ENCODE measurements at regions not wholly inside any gene's neighbourhood (a gene's known extent, or its start where the extent isn't known, plus 50 kb on each side); places are given as distances from the start of the nearest gene placed in this dataset.
A peak's percentile ranks its signal among the peaks of the same experiment; 100 is the strongest.
"Not testable (repeated sequence)": the region's sequence is repeated elsewhere in the genome, so short reads cannot be mapped to it uniquely, and the experiment has no call there.

- DNase-seq (ENCODE audit: low read depth) = not testable (repeated sequence)
Observed at GRCh38 chr16:29578898-29579297, 72.7 kb upstream of the NPIPB12 start.

DNA sequence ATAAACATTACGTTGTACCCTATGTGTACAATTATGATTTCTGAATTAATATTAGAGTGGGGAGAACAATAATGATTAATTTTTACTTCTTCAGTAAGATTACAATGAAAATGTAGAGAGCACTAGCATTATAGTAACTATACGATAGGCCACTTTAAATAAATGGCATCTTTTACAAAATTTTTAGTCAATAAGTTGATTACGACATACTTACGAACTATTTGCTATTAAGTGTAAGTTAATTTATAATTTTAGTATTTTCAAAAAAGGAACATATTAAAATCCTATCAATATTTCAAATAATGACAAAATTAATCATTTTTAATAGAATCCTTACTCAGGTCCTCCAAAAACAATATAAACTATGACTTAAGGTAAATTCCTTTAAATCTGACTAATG lies 75.6 kb upstream of the NPIPB12 start:
- not testable (repeated sequence) for DNase-seq (ENCODE audit: low read depth)

DNA sequence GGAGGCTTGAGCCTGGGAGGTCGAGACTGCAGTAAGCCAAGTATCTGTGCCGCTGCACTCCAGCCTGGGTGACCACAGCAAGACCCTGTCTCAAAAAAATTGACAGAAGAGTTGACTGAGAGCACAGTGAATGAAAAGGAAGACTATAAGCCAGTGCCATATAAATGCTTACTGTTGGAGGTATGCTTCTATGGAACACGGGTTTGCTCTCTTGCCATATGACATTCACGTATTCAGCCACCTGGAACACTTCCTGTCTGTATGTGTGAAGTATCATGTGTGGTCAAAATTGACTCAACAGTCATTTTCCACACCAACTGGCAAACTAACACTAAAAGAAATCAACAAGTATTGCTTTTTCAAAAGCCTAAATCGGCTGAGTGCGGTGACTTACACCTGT lies 71.1 kb upstream of the SPN start:
- not testable (repeated sequence) for DNase-seq (ENCODE audit: low read depth)

DNA sequence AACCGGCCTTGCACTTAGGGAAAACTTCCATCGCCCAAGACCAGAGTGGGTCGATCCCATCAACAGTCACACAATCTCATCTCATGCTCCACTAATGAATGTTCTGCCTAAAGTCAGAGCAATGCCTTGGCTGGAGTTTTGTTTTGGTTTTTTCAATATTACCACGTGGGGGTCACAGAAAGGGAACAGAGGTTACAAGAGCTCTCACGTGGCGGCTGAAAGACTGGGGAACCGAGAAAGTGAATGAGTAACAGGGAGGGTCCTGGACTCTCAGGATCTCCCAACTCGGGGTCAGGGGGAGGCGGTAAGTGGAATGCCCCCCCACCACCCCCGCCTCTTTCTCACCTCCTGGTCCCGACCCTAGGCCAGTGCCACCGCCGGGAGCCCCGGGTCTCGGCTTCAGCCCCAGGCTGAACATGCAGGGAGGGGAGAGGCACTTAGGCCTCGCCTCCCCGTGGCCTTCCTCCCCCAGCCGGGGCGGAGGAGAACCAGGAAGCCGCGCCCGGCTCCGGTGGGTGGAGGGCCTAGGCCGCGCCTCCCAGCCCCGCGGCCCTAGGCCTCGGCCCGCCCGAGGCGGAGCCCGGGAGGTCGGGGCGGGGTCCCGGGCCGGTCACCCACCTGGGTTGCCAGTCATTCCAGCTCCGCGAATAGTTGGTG lies 68.7 kb upstream of the SPN start:
- not testable (repeated sequence) for DNase-seq (ENCODE audit: low read depth)

- DNase-seq (ENCODE audit: low read depth) = peak; percentile 93
Observed at GRCh38 chr16:29594926-29595838, 67.9 kb upstream of the SPN start.

DNA sequence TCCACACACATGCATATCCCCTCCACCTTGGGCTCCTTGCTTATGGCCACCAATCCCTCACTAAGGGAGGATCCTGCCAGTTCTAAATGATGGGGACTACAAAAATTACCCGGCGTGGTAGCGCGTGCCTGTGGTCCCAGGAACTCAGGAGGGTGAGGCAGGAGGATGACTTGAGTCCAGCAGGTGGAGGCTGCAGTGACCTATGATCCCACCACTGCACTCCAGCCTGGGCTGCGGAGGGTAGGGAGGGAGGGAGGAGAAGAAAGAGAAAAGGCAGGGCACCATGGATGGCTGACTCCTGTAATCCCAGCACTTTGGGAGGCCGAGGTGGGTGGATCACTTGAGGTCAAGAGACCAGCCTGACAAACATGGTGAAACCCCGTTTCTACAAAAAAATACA lies 66.0 kb upstream of the SPN start:
- peak; percentile 32 for DNase-seq (ENCODE audit: low read depth)

DNA sequence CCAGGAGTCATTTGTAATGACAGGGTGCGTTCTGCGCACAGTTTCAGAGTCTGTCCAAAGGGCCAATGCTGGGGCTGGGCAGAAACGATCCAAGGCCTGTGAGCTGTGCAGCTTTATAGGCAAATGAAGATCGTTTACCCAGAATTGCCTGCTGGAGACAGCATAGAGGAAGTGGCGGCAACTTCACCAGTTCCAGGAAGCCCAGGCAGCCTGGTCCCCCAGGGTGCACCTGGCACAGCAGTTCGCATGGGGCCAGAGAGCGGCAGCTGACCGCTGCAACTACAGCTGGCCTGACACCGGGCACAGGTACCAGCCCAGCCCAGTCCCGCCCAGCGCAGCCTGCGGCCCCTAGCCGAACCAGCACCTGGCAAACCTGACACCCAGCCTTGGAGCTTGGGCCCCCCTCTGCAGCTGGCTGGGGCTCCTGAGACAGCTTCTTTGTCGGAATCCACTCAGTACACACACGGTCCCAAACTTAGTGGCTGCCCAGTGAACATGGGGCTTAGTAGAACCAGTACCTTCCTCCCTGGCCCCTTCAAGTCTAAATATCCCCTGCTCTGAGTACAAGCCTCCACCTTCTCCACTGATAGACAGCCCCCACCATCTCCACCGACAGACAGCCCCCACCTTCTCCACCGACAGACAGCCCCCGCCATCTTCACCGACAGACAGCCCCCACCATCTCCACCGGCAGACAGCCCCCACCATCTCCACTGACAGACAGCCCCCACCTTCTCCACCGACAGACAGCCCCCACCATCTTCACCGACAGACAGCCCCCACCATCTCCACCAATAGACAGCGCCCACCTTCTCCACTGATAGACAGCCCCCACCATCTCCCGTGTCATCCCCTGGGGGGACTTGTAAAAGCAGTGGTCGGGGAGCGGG lies 62.7 kb upstream of the SPN start:
- not testable (repeated sequence) for DNase-seq (ENCODE audit: low read depth)

DNA sequence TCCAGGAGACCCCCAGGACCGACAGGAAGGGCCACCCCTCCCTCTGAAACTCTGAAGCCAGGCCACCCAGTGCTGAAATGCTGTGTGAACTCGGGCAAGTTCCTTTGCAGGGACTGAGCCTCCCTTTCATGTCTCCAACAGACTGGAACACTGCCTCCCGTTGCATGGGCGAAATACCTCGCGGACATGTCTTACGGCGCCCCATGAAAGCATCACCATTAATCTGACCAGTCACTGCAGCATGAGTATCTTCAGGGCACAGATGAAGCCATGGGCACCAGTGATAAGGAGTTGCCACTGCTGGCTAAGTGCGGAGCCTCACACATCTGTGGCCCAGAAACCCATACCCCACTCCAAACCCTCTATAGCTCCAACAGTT lies 60.8 kb upstream of the SPN start:
- not testable (repeated sequence) for DNase-seq (ENCODE audit: low read depth)

GRCh38 chr16:29602683-29603088 lies 60.4 kb upstream of the SPN start:
- not testable (repeated sequence) for DNase-seq (ENCODE audit: low read depth)

- peak; percentile 83 for DNase-seq (ENCODE audit: low read depth)
Observed at GRCh38 chr16:29604631-29605549, 58.2 kb upstream of the SPN start.

DNA sequence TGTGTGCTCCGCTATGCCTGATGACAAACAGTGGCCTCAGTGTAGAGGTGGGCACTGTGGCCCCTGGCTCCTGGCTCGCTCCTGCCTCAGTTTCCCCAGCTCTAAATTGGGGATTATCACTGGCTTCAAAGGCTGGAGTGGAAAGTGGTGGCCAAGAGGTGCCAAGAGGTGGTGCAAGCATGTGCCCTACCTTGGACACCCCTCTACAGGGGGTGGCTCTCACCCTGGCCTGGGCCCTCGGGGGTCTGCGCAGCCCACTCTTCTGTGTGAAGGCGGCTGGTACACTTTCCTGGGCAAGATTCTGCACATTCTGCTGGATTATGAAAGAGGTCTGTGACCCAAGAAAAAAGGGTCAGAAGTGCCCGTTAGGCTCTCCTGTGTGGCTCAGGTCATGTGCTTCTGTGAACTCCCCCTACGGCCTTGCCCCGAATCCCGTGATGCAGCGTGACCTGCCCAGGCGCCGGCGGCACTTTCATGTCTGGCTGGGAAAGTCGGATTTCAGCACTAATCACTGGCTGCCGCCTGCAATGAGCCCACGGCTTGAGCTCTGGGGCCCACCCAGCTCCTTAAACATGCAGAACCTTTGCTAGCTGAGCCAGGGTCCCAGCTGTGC lies 57.3 kb upstream of the SPN start:
- not testable (repeated sequence) for DNase-seq (ENCODE audit: low read depth)

DNA sequence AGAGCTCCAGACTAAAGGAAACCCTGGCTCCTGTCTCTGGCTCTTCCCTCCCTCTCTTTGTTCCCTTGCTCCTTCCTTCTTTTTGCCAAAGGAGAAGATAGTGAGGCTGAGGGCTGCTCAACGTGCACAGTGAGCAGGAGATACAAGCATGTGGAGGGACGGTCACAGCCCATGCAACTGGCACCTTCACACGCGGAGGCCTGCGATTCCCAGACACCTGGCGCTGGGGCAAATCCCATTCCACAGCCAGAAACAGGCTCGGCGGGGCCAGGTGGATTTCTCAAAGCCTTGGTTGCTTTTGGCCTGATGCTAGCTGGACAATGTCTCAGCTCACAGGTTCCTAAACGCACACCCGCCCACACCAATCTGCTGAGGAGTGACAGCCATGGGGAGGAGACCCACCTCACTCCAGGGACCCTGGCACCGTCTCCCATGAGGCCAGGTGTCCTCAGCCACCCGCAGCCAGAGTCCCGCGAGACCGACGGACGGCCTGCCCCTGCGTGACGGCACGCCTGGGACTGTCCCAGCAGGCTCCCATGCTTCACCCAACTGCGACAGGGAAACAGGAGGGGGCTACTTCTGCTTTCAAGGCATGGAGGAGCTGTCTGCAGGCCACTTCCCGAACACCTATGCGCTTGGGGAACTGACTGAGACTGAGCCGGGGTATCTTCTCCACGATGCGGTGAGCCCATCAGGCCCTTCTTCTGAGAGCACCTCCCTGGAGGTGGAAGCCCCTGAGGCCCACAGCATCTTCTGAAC lies 56.2 kb upstream of the SPN start:
- not testable (repeated sequence) for DNase-seq (ENCODE audit: low read depth)

GRCh38 chr16:29607428-29607823 lies 55.6 kb upstream of the SPN start:
- DNase-seq (ENCODE audit: low read depth) = not testable (repeated sequence)

GRCh38 chr16:29612381-29613306 lies 50.4 kb upstream of the SPN start:
- not testable (repeated sequence) for DNase-seq (ENCODE audit: low read depth)
